ENCODE measurements at regions not wholly inside any gene's neighbourhood (a gene's known extent, or its start where the extent isn't known, plus 50 kb on each side); places are given as distances from the start of the nearest gene placed in this dataset.
"Not testable (repeated sequence)": the region's sequence is repeated elsewhere in the genome, so short reads cannot be mapped to it uniquely, and the experiment has no call there.

GRCh38 chr5:54384356-54384933, 71.1 kb upstream of the HSPB3 start:
- no peaks in the 10 kb centered on the region for H3K4me1 Mint-ChIP-seq
- no peak overlapping the region for H3K4me3 Mint-ChIP-seq
- no peak for DNase-seq
- no peaks in the 10 kb centered on the region for H3K9me3 Mint-ChIP-seq
- peaks cover 1 to 3% (median 3%) of the 10 kb centered on the region in 3 donors for H3K27me3 Mint-ChIP-seq (ENCODE audit: low read depth in 3 of 3)
- H3K27ac Mint-ChIP-seq = no peak overlapping the region
- H3K36me3 Mint-ChIP-seq = no peaks in the 10 kb centered on the region

GRCh38 chr5:54383941-54384340, 71.6 kb upstream of the HSPB3 start:
- Mint-ChIP-seq H3K4me1 (no peaks in the 10 kb centered on the region), H3K4me3 (no peak overlapping the region), H3K27me3 (ENCODE audit: low read depth in 3 of 3) (peaks cover 1 to 6% (median 3%) of the 10 kb centered on the region in 3 donors), H3K9me3 (no peaks in the 10 kb centered on the region), H3K27ac (no peak overlapping the region), H3K36me3 (no peaks in the 10 kb centered on the region)
- DNase-seq = no peak

GRCh38 chr5:54383225-54383901, 72.1 kb upstream of the HSPB3 start:
- peaks cover 1 to 9% (median 3%) of the 10 kb centered on the region in 3 donors for H3K27me3 Mint-ChIP-seq (ENCODE audit: low read depth in 3 of 3)
- H3K4me3 Mint-ChIP-seq = no peak overlapping the region
- no peak overlapping the region for H3K27ac Mint-ChIP-seq
- no peaks in the 10 kb centered on the region for H3K9me3 Mint-ChIP-seq
- DNase-seq = no peak
- no peaks in the 10 kb centered on the region for H3K36me3 Mint-ChIP-seq
- no peaks in the 10 kb centered on the region for H3K4me1 Mint-ChIP-seq

GRCh38 chr5:54381319-54381718, 70.9 kb upstream of the ARL15 start:
- not testable (repeated sequence) for H3K27ac Mint-ChIP-seq, H3K36me3 Mint-ChIP-seq, H3K4me1 Mint-ChIP-seq, H3K4me3 Mint-ChIP-seq, DNase-seq, H3K9me3 Mint-ChIP-seq
- peaks cover 1 to 11% (median 4%) of the 10 kb centered on the region in 3 donors for H3K27me3 Mint-ChIP-seq (ENCODE audit: low read depth in 3 of 3)

GRCh38 chr5:54379590-54379989, 69.2 kb upstream of the ARL15 start:
- no peak for DNase-seq

GRCh38 chr5:54378707-54379106, 68.3 kb upstream of the ARL15 start:
- no peak for DNase-seq
- peaks cover 0 to 3% (median 0%) of the 10 kb centered on the region in 3 donors for H3K36me3 Mint-ChIP-seq
- H3K4me3 Mint-ChIP-seq = no peak overlapping the region
- H3K27ac Mint-ChIP-seq = peak overlapping the region in 1 of 6 donors; percentile 48
- H3K9me3 Mint-ChIP-seq = peaks cover 0 to 2% (median 0%) of the 10 kb centered on the region in 6 donors
- no peaks in the 10 kb centered on the region for H3K4me1 Mint-ChIP-seq
- peaks cover 6 to 25% (median 7%) of the 10 kb centered on the region in 3 donors for H3K27me3 Mint-ChIP-seq (ENCODE audit: low read depth in 3 of 3)

More at GRCh38 chr5:54379590-54379989, 69.2 kb upstream of the ARL15 start:
- no peaks in the 10 kb centered on the region for H3K4me1 Mint-ChIP-seq
- no peak overlapping the region for H3K4me3 Mint-ChIP-seq
- peaks cover 0 to 3% (median 0%) of the 10 kb centered on the region in 3 donors for H3K36me3 Mint-ChIP-seq
- H3K27ac Mint-ChIP-seq = no peak overlapping the region
- peaks cover 0 to 2% (median 0%) of the 10 kb centered on the region in 6 donors for H3K9me3 Mint-ChIP-seq
- H3K27me3 Mint-ChIP-seq (ENCODE audit: low read depth in 3 of 3) = peaks cover 4 to 23% (median 7%) of the 10 kb centered on the region in 3 donors

- not testable (repeated sequence) for H3K36me3 Mint-ChIP-seq, H3K4me1 Mint-ChIP-seq, DNase-seq, H3K9me3 Mint-ChIP-seq, H3K4me3 Mint-ChIP-seq, H3K27ac Mint-ChIP-seq
- peaks cover 3 to 21% (median 7%) of the 10 kb centered on the region in 3 donors for H3K27me3 Mint-ChIP-seq (ENCODE audit: low read depth in 3 of 3)
These were observed 67.0 kb upstream of the ARL15 start for GRCh38 chr5:54377339-54377738.

GRCh38 chr5:54370982-54371381, 60.6 kb upstream of the ARL15 start:
- no peaks in the 10 kb centered on the region for H3K4me1 Mint-ChIP-seq
- no peak overlapping the region for H3K4me3 Mint-ChIP-seq
- H3K27ac Mint-ChIP-seq = no peak overlapping the region
- no peak for DNase-seq
- H3K36me3 Mint-ChIP-seq = peaks cover 0 to 3% (median 0%) of the 10 kb centered on the region in 3 donors
- H3K27me3 Mint-ChIP-seq (ENCODE audit: low read depth in 3 of 3) = peaks cover 5 to 18% (median 8%) of the 10 kb centered on the region in 3 donors
- peaks cover 0 to 2% (median 0%) of the 10 kb centered on the region in 6 donors for H3K9me3 Mint-ChIP-seq

GRCh38 chr5:54367844-54368243, 57.5 kb upstream of the ARL15 start:
- Mint-ChIP-seq H3K4me1 (no peaks in the 10 kb centered on the region), H3K36me3 (no peaks in the 10 kb centered on the region), H3K9me3 (peaks cover 0 to 2% (median 0%) of the 10 kb centered on the region in 6 donors), H3K27ac (no peak overlapping the region), H3K4me3 (no peak overlapping the region), H3K27me3 (ENCODE audit: low read depth in 3 of 3) (peaks cover 3 to 12% (median 7%) of the 10 kb centered on the region in 3 donors)
- no peak for DNase-seq

- Mint-ChIP-seq H3K27ac (no peak overlapping the region), H3K4me1 (no peaks in the 10 kb centered on the region), H3K9me3 (peaks cover 0 to 2% (median 0%) of the 10 kb centered on the region in 6 donors), H3K4me3 (no peak overlapping the region), H3K27me3 (ENCODE audit: low read depth in 3 of 3) (peaks cover 4 to 15% (median 7%) of the 10 kb centered on the region in 3 donors), H3K36me3 (no peaks in the 10 kb centered on the region)
- no peak for DNase-seq
These were observed 56.3 kb upstream of the ARL15 start for GRCh38 chr5:54366707-54367106.

GRCh38 chr5:54363669-54364068, 53.3 kb upstream of the ARL15 start:
- Mint-ChIP-seq H3K9me3 (peaks cover 0 to 2% (median 0%) of the 10 kb centered on the region in 6 donors), H3K4me1 (no peaks in the 10 kb centered on the region), H3K4me3 (no peak overlapping the region), H3K27me3 (ENCODE audit: low read depth in 3 of 3) (peaks cover 4 to 8% (median 7%) of the 10 kb centered on the region in 3 donors), H3K27ac (no peak overlapping the region), H3K36me3 (no peaks in the 10 kb centered on the region)
- no peak for DNase-seq

GRCh38 chr5:54362992-54363625, 52.7 kb upstream of the ARL15 start:
- DNase-seq = no peak
- Mint-ChIP-seq H3K4me3 (no peak overlapping the region), H3K27me3 (ENCODE audit: low read depth in 3 of 3) (peaks cover 4 to 8% (median 7%) of the 10 kb centered on the region in 3 donors), H3K27ac (no peak overlapping the region), H3K4me1 (no peaks in the 10 kb centered on the region), H3K9me3 (peaks cover 0 to 2% (median 0%) of the 10 kb centered on the region in 6 donors), H3K36me3 (no peaks in the 10 kb centered on the region)

- peaks cover 0 to 2% (median 0%) of the 10 kb centered on the region in 6 donors for H3K9me3 Mint-ChIP-seq
- H3K4me3 Mint-ChIP-seq = no peak overlapping the region
- H3K4me1 Mint-ChIP-seq = no peaks in the 10 kb centered on the region
- H3K36me3 Mint-ChIP-seq = no peaks in the 10 kb centered on the region
- H3K27ac Mint-ChIP-seq = no peak overlapping the region
- H3K27me3 Mint-ChIP-seq (ENCODE audit: low read depth in 3 of 3) = peaks cover 4 to 8% (median 7%) of the 10 kb centered on the region in 3 donors
- no peak for DNase-seq
These were observed 52.1 kb upstream of the ARL15 start for GRCh38 chr5:54362434-54362833.
